HepG2 (cell line): ENCODE measurements at regions not wholly inside any gene's neighbourhood (a gene's known extent, or its start where the extent isn't known, plus 50 kb on each side); places are given as distances from the start of the nearest gene placed in this dataset.

Experiments
- ARID4A ChIP-seq: sonication (generic); formaldehyde crosslinking; IDR thresholded peaks from 2 replicates; pipeline ENCODE4 v1.5.0; 2020; ENCODE audit warnings: mild to moderate bottlenecking, missing genetic modification reagents, borderline replicate concordance
- PAF1 ChIP-seq: IDR thresholded peaks from 2 replicates; pipeline ENCODE4 v1.6.1; 2016; ENCODE audit warnings: missing genetic modification reagents, missing compliant biosample characterization
- ZBTB49 ChIP-seq: sonication (generic); formaldehyde crosslinking; IDR thresholded peaks from 2 replicates; pipeline ENCODE4 v1.4.0; 2020; ENCODE audit warnings: missing genetic modification reagents, borderline replicate concordance
- TF ChIP-seq, protein P1 (sequence below): sonication (generic); formaldehyde crosslinking; IDR thresholded peaks from 2 replicates; pipeline ENCODE4 v1.4.0; 2020; ENCODE audit warnings: missing genetic modification reagents, low read depth, mild to moderate bottlenecking, borderline replicate concordance

GRCh38 chr6:82645536-82646230, 282.1 kb downstream of the TPBG start (continued):
- TF ChIP-seq, protein P1, sequence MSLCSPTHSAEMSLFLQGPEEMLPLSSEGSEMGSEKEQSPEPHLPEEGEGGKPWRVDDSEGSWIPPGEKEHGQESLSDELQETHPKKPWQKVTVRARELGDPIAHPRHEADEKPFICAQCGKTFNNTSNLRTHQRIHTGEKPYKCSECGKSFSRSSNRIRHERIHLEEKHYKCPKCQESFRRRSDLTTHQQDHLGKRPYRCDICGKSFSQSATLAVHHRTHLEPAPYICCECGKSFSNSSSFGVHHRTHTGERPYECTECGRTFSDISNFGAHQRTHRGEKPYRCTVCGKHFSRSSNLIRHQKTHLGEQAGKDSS (CRISPR knock-in tag): no peak
- TF ChIP-seq ZBTB49 (CRISPR knock-in tag) (no peak), PAF1 (CRISPR knock-in tag) (no peak), ARID4A (CRISPR knock-in tag) (no peak)
